Gastrocnemius medialis (tissue), 4 donors: ENCODE measurements at regions not wholly inside any gene's neighbourhood (a gene's known extent, or its start where the extent isn't known, plus 50 kb on each side); places are given as distances from the start of the nearest gene placed in this dataset.

Experiments used
- ATAC-seq, 2 donors: fragments of 150-250 bp; one replicate each; pipeline ENCODE4 v1.9.1; 2016
- DNase-seq, 2 donors: peaks; one replicate each; pipeline ENCODE4 v3.0.0-alpha.2; 2019
- H3K27ac ChIP-seq, 4 donors: fragments of 200-600 bp; sonication (generic); 1 replicate in 1 of 4; 2 replicates in 3 of 4; pipeline ENCODE4 v1.5.1; 2016 to 2018; ENCODE audit warnings: mild to moderate bottlenecking in 2 of 4, moderate library complexity in 1 of 4
- H3K27me3 ChIP-seq, 3 donors: fragments of 200-600 bp; sonication (generic) in 2 of 3; 1 replicate in 1 of 3; 2 replicates in 2 of 3; pipeline versions ENCODE4 v1.5.1 to v1.6.0; 2016 to 2019; ENCODE audit warnings: mild to moderate bottlenecking in 1 of 3, moderate library complexity in 1 of 3
- H3K36me3 ChIP-seq, 2 donors: fragments of 200-600 bp; sonication (generic) in 1 of 2; one replicate each; pipeline ENCODE4 v1.5.1; 2017 to 2018
- H3K4me1 ChIP-seq, 2 donors: fragments of 200-600 bp; sonication (generic) in 1 of 2; one replicate each; pipeline ENCODE4 v1.5.1; 2016 to 2017; ENCODE audit warnings: mild to moderate bottlenecking in 2 of 2
- H3K4me3 ChIP-seq, 4 donors: fragments of 200-600 bp; sonication (generic) in 3 of 4; 1 replicate in 1 of 4; 2 replicates in 3 of 4; pipeline ENCODE4 v1.5.1; 2016 to 2019; ENCODE audit warnings: mild to moderate bottlenecking in 2 of 4
- H3K9me3 ChIP-seq, 3 donors: fragments of 200-600 bp; sonication (generic) in 2 of 3; 1 replicate in 1 of 3; 2 replicates in 2 of 3; pipeline ENCODE4 v1.5.1; 2016 to 2019
- CTCF ChIP-seq, 5 experiments: fragments of 450-650 bp in 3 of 5; fragments of 200-600 bp in 2 of 5; sonication (generic) in 2 of 5; IDR thresholded peaks in 4 of 5; conservative IDR thresholded peaks in 1 of 5; 1 replicate in 4 of 5; 2 replicates in 1 of 5; pipeline ENCODE4 v1.5.1; 2016 to 2019; ENCODE audit warnings: antibody characterized with exemption in 5 of 5, mild to moderate bottlenecking in 3 of 5, moderate library complexity in 3 of 5
- POLR2A ChIP-seq, 2 donors: fragments of 450-650 bp; IDR thresholded peaks; one replicate each; pipeline ENCODE4 v1.6.1; 2017; ENCODE audit warnings: antibody characterized with exemption in 2 of 2, mild to moderate bottlenecking in 2 of 2, moderate library complexity in 2 of 2
- in situ Hi-C, 4 donors: fragments of 200-750 bp; cut with MboI; loops; one replicate each; pipeline versions ENCODE4 v1.15.0 to v1.8.0; 2017; ENCODE audit warnings: low sequenced_read_pairs in 4 of 4
- intact Hi-C: fragments of 100-400 bp; cut with DNase I; formaldehyde crosslinking; loops from one replicate; pipeline ENCODE4 v1.15.1; 2023; ENCODE audit warnings: low total_unique reads

- Histone ChIP-seq H3K4me3 (no peak overlapping the region), H3K36me3 (no peaks in the 10 kb centered on the region), H3K4me1 (no peaks in the 10 kb centered on the region), H3K9me3 (no peaks in the 10 kb centered on the region), H3K27me3 (no peaks in the 10 kb centered on the region), H3K27ac (no peak overlapping the region)
- in situ Hi-C loops (no loop called here), intact Hi-C loops (no loop called here)
- ATAC-seq (no peak), DNase-seq (no peak)
- TF ChIP-seq CTCF (IDR thresholded peaks at IDR 0.05 in 4 of 5, conservative IDR thresholded peaks at IDR 0.05 in 1 of 5) (no peak), POLR2A (IDR thresholded peaks at IDR 0.05) (no peak)
These were observed 268.3 kb downstream of the GALR1 start for GRCh38 chr18:77517901-77518300.

- Histone ChIP-seq H3K4me3 (no peak overlapping the region), H3K27me3 (no peaks in the 10 kb centered on the region), H3K4me1 (no peaks in the 10 kb centered on the region), H3K36me3 (no peaks in the 10 kb centered on the region), H3K27ac (no peak overlapping the region), H3K9me3 (no peaks in the 10 kb centered on the region)
- no peak for DNase-seq
- intact Hi-C loops, result no loop called here
- no peak for ATAC-seq
- TF ChIP-seq POLR2A (IDR thresholded peaks at IDR 0.05) (no peak), CTCF (IDR thresholded peaks at IDR 0.05 in 4 of 5, conservative IDR thresholded peaks at IDR 0.05 in 1 of 5) (no peak)
- in situ Hi-C loops, result no loop called here
These were observed 271.1 kb downstream of the GALR1 start for GRCh38 chr18:77520767-77521166.

GRCh38 chr18:77522051-77522675, 272.5 kb downstream of the GALR1 start:
- no peaks in the 10 kb centered on the region for H3K27me3 ChIP-seq
- in situ Hi-C loops, result no loop called here

GRCh38 chr18:77524909-77525308, 275.3 kb downstream of the GALR1 start:
- in situ Hi-C loops, result no loop called here
- no peak for TF ChIP-seq CTCF (IDR thresholded peaks at IDR 0.05 in 4 of 5, conservative IDR thresholded peaks at IDR 0.05 in 1 of 5)
- no peak overlapping the region for H3K4me3 ChIP-seq
- no peak for DNase-seq
- no peak overlapping the region for H3K27ac ChIP-seq
- no peaks in the 10 kb centered on the region for H3K36me3 ChIP-seq
- no peak for ATAC-seq
- H3K27me3 ChIP-seq, result no peaks in the 10 kb centered on the region
- H3K4me1 ChIP-seq, result no peaks in the 10 kb centered on the region
- intact Hi-C loops, result no loop called here
- H3K9me3 ChIP-seq, result no peaks in the 10 kb centered on the region

More at GRCh38 chr18:77522051-77522675, 272.5 kb downstream of the GALR1 start:
- intact Hi-C loops, result no loop called here
- no peak for ATAC-seq
- Histone ChIP-seq H3K36me3 (no peaks in the 10 kb centered on the region), H3K9me3 (no peaks in the 10 kb centered on the region), H3K4me3 (no peak overlapping the region), H3K4me1 (no peaks in the 10 kb centered on the region), H3K27ac (no peak overlapping the region)
- TF ChIP-seq POLR2A (IDR thresholded peaks at IDR 0.05) (no peak), CTCF (IDR thresholded peaks at IDR 0.05 in 4 of 5, conservative IDR thresholded peaks at IDR 0.05 in 1 of 5) (no peak)
- DNase-seq, result no peak

GRCh38 chr18:77526962-77527361, 277.3 kb downstream of the GALR1 start:
- ATAC-seq (no peak), DNase-seq (no peak)
- intact Hi-C loops, result no loop called here

More at GRCh38 chr18:77526962-77527361, 277.3 kb downstream of the GALR1 start:
- Histone ChIP-seq H3K27me3 (no peaks in the 10 kb centered on the region), H3K4me3 (no peak overlapping the region), H3K27ac (no peak overlapping the region), H3K4me1 (no peaks in the 10 kb centered on the region), H3K36me3 (no peaks in the 10 kb centered on the region), H3K9me3 (no peaks in the 10 kb centered on the region)
- in situ Hi-C loops, result no loop called here
- TF ChIP-seq POLR2A (IDR thresholded peaks at IDR 0.05) (no peak), CTCF (IDR thresholded peaks at IDR 0.05 in 4 of 5, conservative IDR thresholded peaks at IDR 0.05 in 1 of 5) (no peak)
